Upper lobe of left lung (tissue), 4 donors: ENCODE measurements at regions not wholly inside any gene's neighbourhood (a gene's known extent, or its start where the extent isn't known, plus 50 kb on each side); places are given as distances from the start of the nearest gene placed in this dataset.
"Not testable (repeated sequence)": the region's sequence is repeated elsewhere in the genome, so short reads cannot be mapped to it uniquely, and the experiment has no call there.

Experiments used
- POLR2A ChIP-seq, 4 donors: fragments of 450-650 bp; IDR thresholded peaks; one replicate each; pipeline ENCODE4 v1.5.1; 2016 to 2017; ENCODE audit warnings: antibody characterized with exemption in 4 of 4, mild to moderate bottlenecking in 2 of 4
- TF ChIP-seq, protein P1 (sequence below), 6 experiments: fragments of 450-650 bp in 4 of 6; fragments of 200-600 bp in 2 of 6; sonication (generic) in 2 of 6; IDR thresholded peaks; one replicate each; pipeline ENCODE4 v1.5.1; 2016 to 2019; ENCODE audit warnings: antibody characterized with exemption in 6 of 6

DNA sequence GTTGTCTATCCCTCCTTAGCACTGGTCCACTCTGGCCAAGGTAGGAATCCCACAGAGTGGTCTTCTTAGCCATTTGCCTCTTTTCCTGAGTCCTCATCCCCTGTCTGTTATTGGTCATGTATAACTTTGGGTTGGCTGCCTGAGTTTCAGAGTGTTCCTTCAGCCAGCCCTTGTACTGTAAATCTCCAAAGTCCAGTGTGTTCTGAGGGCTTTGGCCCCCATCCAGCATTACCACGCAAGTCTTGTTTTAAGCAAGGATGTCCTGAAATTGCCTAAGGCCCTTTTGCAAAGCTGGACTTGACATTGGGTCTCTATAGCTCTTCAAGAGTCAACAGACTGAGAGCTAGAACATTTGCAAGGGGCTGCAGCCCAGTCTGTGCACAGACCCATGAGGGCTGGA is 52.5 kb upstream of the MTLN start:
- TF ChIP-seq, protein P1, sequence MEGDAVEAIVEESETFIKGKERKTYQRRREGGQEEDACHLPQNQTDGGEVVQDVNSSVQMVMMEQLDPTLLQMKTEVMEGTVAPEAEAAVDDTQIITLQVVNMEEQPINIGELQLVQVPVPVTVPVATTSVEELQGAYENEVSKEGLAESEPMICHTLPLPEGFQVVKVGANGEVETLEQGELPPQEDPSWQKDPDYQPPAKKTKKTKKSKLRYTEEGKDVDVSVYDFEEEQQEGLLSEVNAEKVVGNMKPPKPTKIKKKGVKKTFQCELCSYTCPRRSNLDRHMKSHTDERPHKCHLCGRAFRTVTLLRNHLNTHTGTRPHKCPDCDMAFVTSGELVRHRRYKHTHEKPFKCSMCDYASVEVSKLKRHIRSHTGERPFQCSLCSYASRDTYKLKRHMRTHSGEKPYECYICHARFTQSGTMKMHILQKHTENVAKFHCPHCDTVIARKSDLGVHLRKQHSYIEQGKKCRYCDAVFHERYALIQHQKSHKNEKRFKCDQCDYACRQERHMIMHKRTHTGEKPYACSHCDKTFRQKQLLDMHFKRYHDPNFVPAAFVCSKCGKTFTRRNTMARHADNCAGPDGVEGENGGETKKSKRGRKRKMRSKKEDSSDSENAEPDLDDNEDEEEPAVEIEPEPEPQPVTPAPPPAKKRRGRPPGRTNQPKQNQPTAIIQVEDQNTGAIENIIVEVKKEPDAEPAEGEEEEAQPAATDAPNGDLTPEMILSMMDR (IDR thresholded peaks at IDR 0.05) = not testable (repeated sequence)
- not testable (repeated sequence) for TF ChIP-seq POLR2A (IDR thresholded peaks at IDR 0.05)
